Neural progenitor cell (in vitro differentiated cells): ENCODE measurements at regions not wholly inside any gene's neighbourhood (a gene's known extent, or its start where the extent isn't known, plus 50 kb on each side); places are given as distances from the start of the nearest gene placed in this dataset.

Experiments used
- DNase-seq: peaks from one replicate; pipeline ENCODE4 v3.0.0-alpha.2; 2016; ENCODE audit warnings: low spot score
- H2AFZ ChIP-seq: fragments of 200-600 bp; sonication (generic); replicated peaks from 2 replicates; pipeline ENCODE4 v1.6.1; 2016; ENCODE audit warnings: antibody characterized with exemption
- H3F3A ChIP-seq: fragments of 200-600 bp; sonication (generic); 2 replicates; pipeline ENCODE4 v1.6.1; 2016; ENCODE audit warnings: antibody characterized with exemption, low read depth
- H3K27ac ChIP-seq: fragments of 200-600 bp; sonication (generic); 2 replicates; pipeline ENCODE4 v1.5.1; 2016; ENCODE audit warnings: mild to moderate bottlenecking
- H3K27me3 ChIP-seq: fragments of 200-600 bp; sonication (generic); 2 replicates; pipeline ENCODE4 v1.6.1; 2016; ENCODE audit warnings: mild to moderate bottlenecking, moderate library complexity
- H3K36me3 ChIP-seq: fragments of 200-600 bp; sonication (generic); 2 replicates; pipeline ENCODE4 v1.5.1; 2016
- H3K4me1 ChIP-seq: fragments of 200-600 bp; sonication (generic); 2 replicates; pipeline ENCODE4 v1.6.1; 2016; ENCODE audit warnings: mixed run types
- H3K4me2 ChIP-seq: fragments of 200-600 bp; sonication (generic); 2 replicates; pipeline ENCODE4 v1.6.1; 2016
- H3K4me3 ChIP-seq: fragments of 200-600 bp; sonication (generic); 2 replicates; pipeline ENCODE4 v1.5.1; 2016
- H3K79me2 ChIP-seq: fragments of 200-600 bp; sonication (generic); 2 replicates; pipeline ENCODE4 v1.6.1; 2016; ENCODE audit warnings: low read depth
- H3K9ac ChIP-seq: fragments of 200-600 bp; sonication (generic); 2 replicates; pipeline ENCODE4 v1.6.1; 2016
- H3K9me3 ChIP-seq: fragments of 200-600 bp; sonication (generic); 2 replicates; pipeline ENCODE4 v1.5.1; 2016; ENCODE audit warnings: low read depth
- H4K20me1 ChIP-seq: fragments of 200-600 bp; sonication (generic); 2 replicates; pipeline ENCODE4 v1.6.1; 2016; ENCODE audit warnings: low read depth
- H3K27ac Mint-ChIP-seq: 3 replicates; pipeline ENCODE4 v1.8.0; 2021; ENCODE audit warnings: mixed read lengths
- H3K27me3 Mint-ChIP-seq: 2 replicates; pipeline ENCODE4 v1.8.0; 2022; ENCODE audit warnings: low read depth, mild to moderate bottlenecking, inconsistent platforms, moderate library complexity, mixed read lengths; ENCODE audit not compliant: insufficient read depth
- H3K36me3 Mint-ChIP-seq: 3 replicates; pipeline ENCODE4 v1.8.0; 2021; ENCODE audit warnings: mixed read lengths
- H3K4me1 Mint-ChIP-seq: 3 replicates; pipeline ENCODE4 v1.8.0; 2021; ENCODE audit warnings: mixed read lengths
- H3K4me3 Mint-ChIP-seq: 3 replicates; pipeline ENCODE4 v1.8.0; 2021; ENCODE audit warnings: mild to moderate bottlenecking, moderate library complexity, mixed read lengths
- H3K9me3 Mint-ChIP-seq: 3 replicates; pipeline ENCODE4 v1.8.0; 2020; ENCODE audit warnings: mixed read lengths
- CTCF ChIP-seq: fragments of 200-600 bp; sonication (generic); IDR thresholded peaks from 2 replicates; pipeline ENCODE4 v1.5.1; 2017; ENCODE audit warnings: antibody characterized with exemption, mild to moderate bottlenecking
- EZH2 ChIP-seq: fragments of 200-600 bp; sonication (generic); IDR thresholded peaks from 2 replicates; pipeline ENCODE4 v1.6.1; 2017; ENCODE audit warnings: antibody characterized with exemption, mild to moderate bottlenecking, moderate library complexity
- EZH2phosphoT487 ChIP-seq: fragments of 200-600 bp; sonication (generic); IDR thresholded peaks from 2 replicates; pipeline ENCODE4 v1.6.1; 2017; ENCODE audit warnings: antibody characterized with exemption

GRCh38 chr5:103657301-103657700, 94.7 kb upstream of the NUDT12 start:
- H3K36me3 ChIP-seq, result no peaks in the 10 kb centered on the region
- H2AFZ ChIP-seq, result no peak overlapping the region
- H3K79me2 ChIP-seq, result no peaks in the 10 kb centered on the region
- no peaks in the 10 kb centered on the region for H3K27me3 ChIP-seq
- TF ChIP-seq EZH2, result no peak
- TF ChIP-seq CTCF, result no peak
- no peak for TF ChIP-seq EZH2phosphoT487
- no peak overlapping the region for H3K9ac ChIP-seq
- no peaks in the 10 kb centered on the region for H3K4me1 ChIP-seq
- DNase-seq, result no peak
- H3K9me3 ChIP-seq, result no peaks in the 10 kb centered on the region
- Mint-ChIP-seq H3K27me3 (no peaks in the 10 kb centered on the region), H3K27ac (no peak overlapping the region), H3K36me3 (no peaks in the 10 kb centered on the region), H3K9me3 (peaks cover 3% of the 10 kb centered on the region), H3K4me3 (no peak overlapping the region), H3K4me1 (no peaks in the 10 kb centered on the region)
- no peak overlapping the region for H3K4me2 ChIP-seq
- no peaks in the 10 kb centered on the region for H4K20me1 ChIP-seq
- no peak overlapping the region for H3K27ac ChIP-seq
- H3F3A ChIP-seq, result no peaks in the 10 kb centered on the region
- H3K4me3 ChIP-seq, result no peak overlapping the region

GRCh38 chr5:103648086-103648485, 85.5 kb upstream of the NUDT12 start:
- Histone ChIP-seq H4K20me1 (no peaks in the 10 kb centered on the region), H3K9ac (no peak overlapping the region), H3K27ac (no peak overlapping the region), H3F3A (peaks cover 22% of the 10 kb centered on the region), H3K79me2 (no peaks in the 10 kb centered on the region), H2AFZ (peak overlapping the region; percentile 83), H3K36me3 (no peaks in the 10 kb centered on the region), H3K4me1 (peaks cover 14% of the 10 kb centered on the region), H3K4me3 (no peak overlapping the region), H3K9me3 (no peaks in the 10 kb centered on the region), H3K27me3 (no peaks in the 10 kb centered on the region), H3K4me2 (no peak overlapping the region)
- H3K9me3 Mint-ChIP-seq, result no peaks in the 10 kb centered on the region
- no peak for DNase-seq
- H3K27me3 Mint-ChIP-seq, result no peaks in the 10 kb centered on the region
- no peak overlapping the region for H3K4me3 Mint-ChIP-seq
- H3K4me1 Mint-ChIP-seq, result peaks cover 4% of the 10 kb centered on the region
- TF ChIP-seq EZH2 (no peak), CTCF (peak; percentile 39)
- no peak overlapping the region for H3K27ac Mint-ChIP-seq
- no peaks in the 10 kb centered on the region for H3K36me3 Mint-ChIP-seq

DNA sequence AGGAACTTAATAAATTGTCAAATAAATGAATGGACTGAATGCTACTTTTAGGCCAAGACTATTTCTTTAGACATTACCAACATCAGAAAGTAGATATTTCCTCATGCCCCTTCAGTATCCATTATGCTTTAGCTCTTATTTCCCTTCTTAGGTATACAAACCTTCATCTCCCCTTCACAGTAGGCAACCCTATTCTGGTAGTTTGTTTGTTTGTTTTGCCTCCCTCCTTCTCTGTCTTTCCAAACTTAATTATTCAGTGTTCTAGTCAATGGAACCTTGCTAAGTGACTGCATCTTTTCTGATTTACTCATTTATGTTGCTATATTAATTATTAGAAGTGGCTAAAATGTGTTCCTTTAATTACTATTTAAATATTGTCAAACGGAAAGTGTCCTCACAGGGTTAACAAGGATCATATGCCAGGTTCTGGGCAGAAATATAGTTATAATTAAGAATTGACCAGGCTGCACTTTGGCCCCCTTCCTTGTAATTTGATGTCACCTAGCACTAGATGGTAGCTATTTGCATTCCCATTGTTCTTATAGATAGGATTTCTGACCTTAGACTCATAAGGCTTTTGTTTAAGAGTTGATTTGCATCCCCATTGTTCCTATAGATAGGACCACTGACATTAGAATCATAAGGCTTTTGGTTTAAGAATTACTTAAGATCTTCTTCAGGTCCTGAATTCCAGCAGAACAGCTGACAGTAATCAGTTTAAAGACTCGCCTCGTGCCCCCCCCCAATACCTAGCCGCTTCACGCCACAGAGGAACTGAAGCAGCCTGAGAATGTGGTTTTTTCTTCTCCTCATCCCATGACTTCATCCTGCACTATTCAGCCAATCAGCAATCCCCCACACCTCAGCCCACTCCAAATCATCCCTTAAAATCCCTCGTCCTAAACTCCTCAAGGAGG, 84.4 kb upstream of the NUDT12 start:
- DNase-seq, result peak; percentile 51
- no peaks in the 10 kb centered on the region for H3K27me3 ChIP-seq
- H2AFZ ChIP-seq, result peak overlapping the region; percentile 18
- no peaks in the 10 kb centered on the region for H4K20me1 ChIP-seq
- H3K4me1 ChIP-seq, result peaks cover 14% of the 10 kb centered on the region
- Mint-ChIP-seq H3K9me3 (no peaks in the 10 kb centered on the region), H3K36me3 (no peaks in the 10 kb centered on the region), H3K27ac (no peak overlapping the region), H3K4me3 (no peak overlapping the region), H3K4me1 (peaks cover 4% of the 10 kb centered on the region), H3K27me3 (no peaks in the 10 kb centered on the region)
- H3K4me2 ChIP-seq, result peak overlapping the region; percentile 5
- no peaks in the 10 kb centered on the region for H3K9me3 ChIP-seq
- no peaks in the 10 kb centered on the region for H3K36me3 ChIP-seq
- no peak overlapping the region for H3K27ac ChIP-seq
- no peaks in the 10 kb centered on the region for H3K79me2 ChIP-seq
- H3F3A ChIP-seq, result peaks cover 22% of the 10 kb centered on the region
- H3K4me3 ChIP-seq, result no peak overlapping the region
- no peak for TF ChIP-seq CTCF
- TF ChIP-seq EZH2phosphoT487, result no peak
- no peak overlapping the region for H3K9ac ChIP-seq
